ENCODE measurements at regions not wholly inside any gene's neighbourhood (a gene's known extent, or its start where the extent isn't known, plus 50 kb on each side); places are given as distances from the start of the nearest gene placed in this dataset.

GRCh38 chr6:133092771-133093170, 148.4 kb upstream of the EYA4 start:
- TF ChIP-seq REST (IDR thresholded peaks at IDR 0.05; ENCODE audit: insufficient read depth in 1 of 2, low read depth in 2 of 2, low read length in 2 of 2) (no peak), POLR2AphosphoS5 (IDR thresholded peaks at IDR 0.05; ENCODE audit: low read depth, low read length) (no peak), FOXP2 (optimal IDR thresholded peaks at IDR 0.05; ENCODE audit: borderline replicate concordance, extremely low read depth, extremely low read length, insufficient read depth) (no peak), SIN3A (IDR thresholded peaks at IDR 0.05; ENCODE audit: borderline replicate concordance, insufficient read depth, low read length) (no peak), TAF1 (IDR thresholded peaks at IDR 0.05; ENCODE audit: borderline replicate concordance, insufficient read depth, low read length) (no peak)

DNA sequence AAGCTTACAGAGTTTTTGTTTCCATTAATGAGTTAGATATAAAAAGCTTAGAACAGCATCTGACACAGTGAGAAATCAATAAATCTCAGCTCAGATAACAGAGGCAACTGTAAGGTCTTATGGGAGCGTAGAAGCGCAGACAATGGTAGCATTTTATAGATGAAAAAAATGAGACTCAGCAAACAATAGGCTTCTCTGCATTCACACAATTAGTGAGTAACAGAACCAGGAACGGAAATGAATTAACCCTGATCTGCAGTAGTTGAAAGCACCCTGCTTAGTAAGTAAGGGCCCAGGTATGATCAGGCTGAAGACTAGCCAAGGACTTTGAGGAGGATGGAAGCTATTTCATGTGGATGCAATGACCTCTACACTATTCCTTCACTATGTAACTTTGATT, 147.2 kb upstream of the EYA4 start:
- TF ChIP-seq TAF1 (IDR thresholded peaks at IDR 0.05; ENCODE audit: borderline replicate concordance, insufficient read depth, low read length), result no peak
- TF ChIP-seq FOXP2 (optimal IDR thresholded peaks at IDR 0.05; ENCODE audit: borderline replicate concordance, extremely low read depth, extremely low read length, insufficient read depth), result no peak
- TF ChIP-seq POLR2AphosphoS5 (IDR thresholded peaks at IDR 0.05; ENCODE audit: low read depth, low read length), result no peak
- TF ChIP-seq SIN3A (IDR thresholded peaks at IDR 0.05; ENCODE audit: borderline replicate concordance, insufficient read depth, low read length), result no peak
- TF ChIP-seq REST (IDR thresholded peaks at IDR 0.05; ENCODE audit: insufficient read depth in 1 of 2, low read depth in 2 of 2, low read length in 2 of 2), result no peak

GRCh38 chr6:133097208-133097607, 143.9 kb upstream of the EYA4 start:
- no peak for TF ChIP-seq FOXP2 (optimal IDR thresholded peaks at IDR 0.05; ENCODE audit: borderline replicate concordance, extremely low read depth, extremely low read length, insufficient read depth)
- TF ChIP-seq TAF1 (IDR thresholded peaks at IDR 0.05; ENCODE audit: borderline replicate concordance, insufficient read depth, low read length), result no peak
- no peak for TF ChIP-seq REST (IDR thresholded peaks at IDR 0.05; ENCODE audit: insufficient read depth in 1 of 2, low read depth in 2 of 2, low read length in 2 of 2)
- TF ChIP-seq SIN3A (IDR thresholded peaks at IDR 0.05; ENCODE audit: borderline replicate concordance, insufficient read depth, low read length), result no peak
- no peak for TF ChIP-seq POLR2AphosphoS5 (IDR thresholded peaks at IDR 0.05; ENCODE audit: low read depth, low read length)

DNA sequence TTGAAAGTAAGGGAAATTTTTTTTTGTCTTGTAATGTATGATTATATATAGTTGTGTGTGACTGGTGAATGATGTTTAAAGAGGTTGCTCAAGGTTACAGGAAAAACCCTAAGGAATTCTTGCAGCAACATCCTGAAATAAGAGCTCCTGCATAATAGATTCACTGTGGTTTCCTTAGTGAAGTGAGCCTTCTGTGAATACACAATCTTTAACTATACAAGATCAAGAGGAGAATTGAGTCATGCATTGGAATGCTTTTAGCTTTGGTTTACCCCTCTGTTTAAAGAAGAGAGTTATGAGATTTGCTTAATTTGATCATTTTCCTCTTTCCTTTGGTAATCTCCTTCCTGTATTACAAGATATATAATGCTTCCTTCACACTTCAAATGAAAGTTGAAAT, 141.6 kb upstream of the EYA4 start:
- TF ChIP-seq REST (IDR thresholded peaks at IDR 0.05; ENCODE audit: insufficient read depth in 1 of 2, low read depth in 2 of 2, low read length in 2 of 2) (no peak), POLR2AphosphoS5 (IDR thresholded peaks at IDR 0.05; ENCODE audit: low read depth, low read length) (no peak), SIN3A (IDR thresholded peaks at IDR 0.05; ENCODE audit: borderline replicate concordance, insufficient read depth, low read length) (no peak), TAF1 (IDR thresholded peaks at IDR 0.05; ENCODE audit: borderline replicate concordance, insufficient read depth, low read length) (no peak), FOXP2 (optimal IDR thresholded peaks at IDR 0.05; ENCODE audit: borderline replicate concordance, extremely low read depth, extremely low read length, insufficient read depth) (no peak)

DNA sequence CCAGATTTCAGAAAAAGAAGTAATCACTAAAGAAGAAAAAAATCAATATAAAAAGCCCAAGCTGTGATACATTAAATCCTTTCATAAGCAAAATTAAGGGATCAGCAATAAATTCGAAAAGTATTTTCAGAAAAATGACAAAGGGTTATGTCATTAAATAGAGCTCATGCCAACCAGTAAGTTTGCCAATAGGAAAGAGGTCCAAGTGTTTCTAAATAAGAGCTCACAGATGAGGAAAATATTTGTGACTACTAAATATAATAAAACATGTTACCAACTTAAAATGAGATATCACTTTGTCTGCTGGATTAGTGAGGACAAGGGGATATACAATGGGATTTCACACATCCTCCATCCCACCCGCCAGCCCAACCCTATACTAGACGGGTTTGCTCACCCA, 140.3 kb upstream of the EYA4 start:
- TF ChIP-seq REST (IDR thresholded peaks at IDR 0.05; ENCODE audit: insufficient read depth in 1 of 2, low read depth in 2 of 2, low read length in 2 of 2) (no peak), SIN3A (IDR thresholded peaks at IDR 0.05; ENCODE audit: borderline replicate concordance, insufficient read depth, low read length) (no peak), TAF1 (IDR thresholded peaks at IDR 0.05; ENCODE audit: borderline replicate concordance, insufficient read depth, low read length) (no peak), POLR2AphosphoS5 (IDR thresholded peaks at IDR 0.05; ENCODE audit: low read depth, low read length) (no peak), FOXP2 (optimal IDR thresholded peaks at IDR 0.05; ENCODE audit: borderline replicate concordance, extremely low read depth, extremely low read length, insufficient read depth) (no peak)
